ENCODE measurements at regions not wholly inside any gene's neighbourhood (a gene's known extent, or its start where the extent isn't known, plus 50 kb on each side); places are given as distances from the start of the nearest gene placed in this dataset.

- DNase-seq (ENCODE audit: low read depth): no peak
- no peak overlapping the region for H3K4me3 ChIP-seq (ENCODE audit: low read depth, low read length)
- TF ChIP-seq CTCF (conservative IDR thresholded peaks at IDR 0.05; ENCODE audit: low read depth, low read length): no peak
Observed at GRCh38 chr1:99361406-99361805, 97.1 kb downstream of the PLPPR4 start.

- H3K4me3 ChIP-seq (ENCODE audit: low read depth, low read length): no peak overlapping the region
- TF ChIP-seq CTCF (conservative IDR thresholded peaks at IDR 0.05; ENCODE audit: low read depth, low read length): no peak
- DNase-seq (ENCODE audit: low read depth): no peak
Observed at GRCh38 chr1:99363531-99363930, 99.2 kb downstream of the PLPPR4 start.

DNA sequence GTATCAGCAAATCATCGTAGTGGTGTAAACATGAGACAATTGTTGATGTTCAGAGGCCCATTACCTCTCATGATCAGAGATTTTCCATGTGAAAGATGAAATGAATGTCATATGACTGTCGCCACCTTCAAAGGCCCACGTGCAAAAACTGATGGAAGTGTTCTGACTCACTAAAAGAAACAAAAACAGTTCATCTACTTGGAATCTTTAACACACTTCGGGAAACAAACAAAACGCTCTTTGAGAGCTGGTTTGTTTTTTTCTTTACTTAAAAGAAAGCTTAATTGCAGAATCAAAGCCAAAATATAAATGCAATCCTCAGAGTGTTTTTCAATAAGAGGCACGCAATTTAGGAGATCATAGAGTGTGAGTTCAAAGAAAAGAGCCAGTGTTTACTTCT, 100.8 kb downstream of the PLPPR4 start:
- no peak overlapping the region for H3K4me3 ChIP-seq (ENCODE audit: low read depth, low read length)
- DNase-seq (ENCODE audit: low read depth): no peak
- TF ChIP-seq CTCF (conservative IDR thresholded peaks at IDR 0.05; ENCODE audit: low read depth, low read length): no peak

- DNase-seq (ENCODE audit: low read depth): no peak
- H3K4me3 ChIP-seq (ENCODE audit: low read depth, low read length): no peak overlapping the region
- TF ChIP-seq CTCF (conservative IDR thresholded peaks at IDR 0.05; ENCODE audit: low read depth, low read length): no peak
Observed at GRCh38 chr1:99365545-99365944, 101.3 kb downstream of the PLPPR4 start.

- H3K4me3 ChIP-seq (ENCODE audit: low read depth, low read length): no peak overlapping the region
- no peak for DNase-seq (ENCODE audit: low read depth)
- TF ChIP-seq CTCF (conservative IDR thresholded peaks at IDR 0.05; ENCODE audit: low read depth, low read length): no peak
Observed at GRCh38 chr1:99369154-99369553, 104.9 kb downstream of the PLPPR4 start.

GRCh38 chr1:99370476-99370875, 106.2 kb downstream of the PLPPR4 start:
- no peak overlapping the region for H3K4me3 ChIP-seq (ENCODE audit: low read depth, low read length)
- DNase-seq (ENCODE audit: low read depth): peak; percentile 4
- no peak for TF ChIP-seq CTCF (conservative IDR thresholded peaks at IDR 0.05; ENCODE audit: low read depth, low read length)

DNA sequence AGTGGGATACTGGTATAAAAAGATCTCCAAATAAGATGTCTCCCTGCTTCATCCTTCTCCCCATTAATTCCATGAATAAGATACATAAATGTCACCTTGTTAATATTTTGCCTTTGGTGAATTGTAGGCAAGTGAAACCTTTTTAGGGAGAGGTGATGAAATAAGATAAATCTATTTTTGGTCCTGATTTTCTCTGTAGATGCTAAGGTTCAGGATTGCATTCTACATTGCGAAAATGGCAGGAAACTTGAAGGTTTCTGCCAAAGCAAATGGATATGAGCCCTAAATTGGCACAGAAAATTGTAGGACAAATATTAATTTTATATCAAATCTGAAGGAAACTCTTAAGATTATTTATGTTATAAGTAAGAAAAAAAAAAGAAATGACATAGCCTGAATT, 107.1 kb downstream of the PLPPR4 start:
- no peak overlapping the region for H3K4me3 ChIP-seq (ENCODE audit: low read depth, low read length)
- no peak for DNase-seq (ENCODE audit: low read depth)
- no peak for TF ChIP-seq CTCF (conservative IDR thresholded peaks at IDR 0.05; ENCODE audit: low read depth, low read length)

Data from choroid plexus epithelial cell (primary cell).